HG02623 (cell line): ENCODE measurements at regions not wholly inside any gene's neighbourhood (a gene's known extent, or its start where the extent isn't known, plus 50 kb on each side); places are given as distances from the start of the nearest gene placed in this dataset.

ENCODE experiments used
- ATAC-seq: cut with Tn5 transposase; IDR thresholded peaks from one replicate; pipeline ENCODE4 v1.9.1; 2021; ENCODE audit warnings: moderate library complexity; ENCODE audit not compliant: unreplicated experiment

DNA sequence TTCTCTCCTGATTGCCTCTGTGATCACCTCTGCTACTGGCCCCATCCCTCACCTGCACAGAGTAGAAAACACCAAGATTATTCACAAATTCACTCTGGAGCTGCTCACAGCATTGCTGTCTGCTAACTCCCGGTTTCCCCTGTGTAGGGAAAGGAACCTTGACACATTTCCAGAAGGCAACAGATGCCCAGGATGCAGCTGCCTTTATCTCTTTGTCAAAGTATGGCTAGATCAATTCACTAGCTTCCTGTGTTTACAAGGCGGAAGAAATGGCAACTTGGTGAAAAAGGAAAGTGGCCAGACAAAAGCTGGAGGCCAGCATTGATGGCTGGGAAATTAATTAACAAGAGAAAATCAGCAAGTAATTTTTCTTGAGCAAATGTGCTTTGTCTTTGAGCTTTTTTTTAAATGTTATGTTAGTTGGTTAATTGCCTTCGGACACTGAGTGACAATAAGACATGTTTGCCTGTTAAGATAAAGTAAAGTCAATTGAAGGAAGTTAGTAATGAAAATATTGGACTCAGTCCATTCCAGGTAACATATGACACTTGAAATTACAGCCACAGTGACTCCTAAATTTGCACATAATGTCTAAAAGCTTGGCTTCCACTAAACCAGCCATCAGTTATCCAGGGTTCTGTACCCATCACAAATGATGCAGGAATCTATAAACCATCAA lies 394.6 kb upstream of the IL12A start:
- ATAC-seq: no peak

DNA sequence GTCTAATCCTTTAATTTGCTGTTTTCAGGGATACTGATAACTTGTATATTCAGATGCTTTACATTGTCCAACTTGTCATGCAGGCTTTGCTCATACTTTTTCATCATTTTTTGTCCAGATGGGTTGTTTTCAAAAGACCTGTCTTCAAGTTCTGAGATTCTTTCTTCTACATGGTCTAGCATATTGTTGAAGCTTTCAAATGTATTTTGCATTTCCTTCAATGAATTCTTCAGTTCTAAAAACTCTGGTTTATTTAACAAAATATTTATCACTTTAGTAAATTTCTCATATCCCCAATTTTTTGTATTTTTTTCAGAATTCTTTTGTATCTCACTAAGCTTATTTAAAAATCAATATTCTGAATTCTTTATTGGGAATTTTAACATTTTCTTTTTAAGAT lies 388.3 kb upstream of the IL12A start:
- ATAC-seq: no peak

DNA sequence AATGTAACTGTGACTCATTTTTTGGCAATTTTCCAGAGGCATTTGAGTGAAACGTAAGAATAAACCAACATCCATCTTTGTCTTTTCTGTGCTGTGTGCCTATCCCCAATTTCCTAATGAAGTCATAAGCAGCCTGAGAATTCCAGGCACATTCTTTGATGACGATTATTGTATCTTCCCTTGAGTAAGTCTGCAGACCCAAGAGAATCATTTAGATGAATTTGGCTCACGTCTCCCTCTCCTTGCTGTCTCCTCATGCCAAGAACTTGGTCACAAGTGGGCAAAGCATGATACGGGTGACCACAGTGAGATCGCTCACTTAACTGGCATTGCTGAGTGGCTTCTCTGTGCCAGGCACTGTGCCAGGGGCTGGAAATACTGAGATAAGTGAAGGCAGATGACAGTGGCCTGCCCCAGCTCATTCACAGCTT lies 384.5 kb upstream of the IL12A start:
- ATAC-seq: no peak

- ATAC-seq: no peak
These were observed 383.5 kb upstream of the IL12A start for GRCh38 chr3:159605101-159605500.

GRCh38 chr3:159605776-159606175 lies 382.9 kb upstream of the IL12A start:
- ATAC-seq: no peak

GRCh38 chr3:159607856-159608255 lies 380.8 kb upstream of the IL12A start:
- no peak for ATAC-seq

- ATAC-seq: no peak
These were observed 380.3 kb upstream of the IL12A start for GRCh38 chr3:159608311-159608710.

DNA sequence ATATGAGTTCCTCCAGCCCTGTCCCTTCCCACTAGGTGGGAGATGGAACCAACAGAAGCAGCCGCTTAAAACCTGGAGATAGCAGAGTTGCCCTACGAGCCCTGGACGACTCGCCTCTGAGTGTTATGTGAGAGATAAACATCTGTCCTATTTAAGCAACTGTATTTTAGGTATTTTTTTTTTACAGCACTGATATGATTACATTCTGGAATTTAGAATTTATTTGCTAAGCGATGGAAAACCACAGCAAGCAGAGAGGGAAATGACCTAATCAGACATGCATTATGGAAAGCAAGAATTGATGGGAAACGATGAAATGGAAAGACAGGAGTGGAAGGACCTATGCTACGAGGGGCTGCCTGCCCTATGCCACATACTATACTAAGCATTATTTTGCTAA lies 379.0 kb upstream of the IL12A start:
- ATAC-seq: no peak

DNA sequence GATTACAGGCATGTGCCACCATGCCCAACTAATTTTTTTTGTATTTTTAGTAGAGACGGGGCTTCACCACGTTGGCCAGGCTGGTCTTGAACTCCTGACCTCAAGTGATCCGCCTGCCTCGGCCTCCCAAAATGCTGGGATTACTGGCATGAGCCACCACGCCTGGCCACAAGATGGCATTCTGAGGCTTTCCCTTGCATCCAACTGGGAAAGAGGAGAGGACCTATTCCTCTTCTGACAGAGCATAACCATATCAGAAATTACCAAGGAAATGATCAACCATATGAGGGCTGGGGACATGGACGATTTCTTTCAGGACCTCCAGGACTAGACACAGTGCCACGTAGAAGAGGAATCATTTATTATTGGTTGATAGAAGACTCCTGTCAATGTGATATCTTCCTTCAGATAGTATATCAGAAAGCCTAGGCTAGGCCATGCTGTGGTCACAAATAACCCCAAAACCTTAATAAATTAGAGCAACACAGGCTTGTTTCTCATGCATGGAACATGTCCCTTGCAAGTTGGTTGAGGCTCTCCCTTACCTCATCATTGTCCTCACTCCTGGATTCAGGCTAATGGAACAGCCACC lies 372.3 kb upstream of the IL12A start:
- no peak for ATAC-seq

DNA sequence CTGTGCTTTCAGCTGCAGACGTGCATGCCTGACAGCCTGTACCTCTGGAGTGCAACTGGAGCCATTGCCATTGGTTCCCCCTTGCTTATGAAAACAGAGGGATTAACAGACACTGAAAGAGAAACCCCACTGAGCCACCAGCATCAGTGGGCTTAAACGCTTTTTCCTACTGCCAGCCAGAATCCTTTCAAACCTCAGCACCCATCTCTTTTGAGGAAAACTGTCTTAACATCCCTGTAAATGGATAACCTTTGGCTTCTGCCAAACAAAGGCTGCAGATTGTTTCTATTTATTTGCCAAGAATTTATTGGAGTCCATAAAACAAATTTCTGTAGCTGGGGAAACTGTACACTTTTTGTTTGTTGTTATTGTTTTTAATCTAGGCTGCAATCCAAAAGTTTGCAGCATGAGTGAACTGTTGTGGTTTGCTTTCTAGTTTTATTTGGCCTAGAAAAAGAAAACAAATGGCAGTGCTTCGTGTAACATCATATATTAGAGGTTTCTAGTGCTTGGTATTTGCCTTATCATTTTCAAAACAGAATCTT lies 369.2 kb upstream of the IL12A start:
- ATAC-seq: no peak

DNA sequence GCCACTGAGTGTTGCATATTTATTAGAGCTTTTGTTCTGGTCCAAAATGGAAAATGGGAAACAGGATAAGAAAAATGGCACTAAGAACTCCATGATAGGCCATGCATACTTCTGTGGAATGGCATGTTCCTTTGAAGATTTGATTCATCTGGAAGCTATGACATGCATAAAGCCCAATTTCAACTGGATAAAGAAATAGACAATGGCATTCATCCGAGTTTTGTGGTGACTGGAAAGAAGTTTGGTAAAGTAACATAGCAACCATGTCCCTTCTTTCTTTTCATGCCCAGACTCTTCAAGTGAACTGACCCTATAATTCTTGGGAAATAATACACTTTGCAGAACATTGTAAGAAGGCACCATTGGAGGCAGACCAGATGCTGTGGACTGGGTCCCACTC lies 368.4 kb upstream of the IL12A start:
- no peak for ATAC-seq

GRCh38 chr3:159620873-159621272 lies 367.8 kb upstream of the IL12A start:
- no peak for ATAC-seq

- no peak for ATAC-seq
These were observed 364.0 kb upstream of the IL12A start for GRCh38 chr3:159624616-159625015.

GRCh38 chr3:159625594-159625993 lies 363.0 kb upstream of the IL12A start:
- ATAC-seq: no peak

DNA sequence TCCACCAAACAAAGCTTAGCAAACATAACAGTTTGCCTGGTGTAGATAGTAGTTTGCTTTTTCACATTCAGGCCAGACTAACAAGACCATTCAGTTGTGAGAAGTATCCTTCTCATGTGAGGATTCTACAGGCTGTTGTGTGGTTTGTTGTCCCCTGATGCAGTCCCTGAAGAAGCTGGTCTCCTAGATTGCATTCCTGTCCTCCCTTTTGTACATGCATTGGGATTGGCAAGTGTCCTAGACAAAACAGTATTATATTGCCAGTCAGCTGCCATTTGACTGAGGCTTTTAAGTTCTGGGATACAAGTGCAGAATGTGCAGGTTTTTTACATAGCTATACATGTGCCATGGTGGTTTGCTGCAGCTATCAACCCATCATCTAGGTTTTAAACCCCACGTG lies 362.0 kb upstream of the IL12A start:
- no peak for ATAC-seq

GRCh38 chr3:159627229-159627628 lies 361.4 kb upstream of the IL12A start:
- ATAC-seq: no peak

GRCh38 chr3:159627634-159628033 lies 361.0 kb upstream of the IL12A start:
- no peak for ATAC-seq

- ATAC-seq: no peak
These were observed 359.1 kb upstream of the IL12A start for GRCh38 chr3:159629329-159630084.

DNA sequence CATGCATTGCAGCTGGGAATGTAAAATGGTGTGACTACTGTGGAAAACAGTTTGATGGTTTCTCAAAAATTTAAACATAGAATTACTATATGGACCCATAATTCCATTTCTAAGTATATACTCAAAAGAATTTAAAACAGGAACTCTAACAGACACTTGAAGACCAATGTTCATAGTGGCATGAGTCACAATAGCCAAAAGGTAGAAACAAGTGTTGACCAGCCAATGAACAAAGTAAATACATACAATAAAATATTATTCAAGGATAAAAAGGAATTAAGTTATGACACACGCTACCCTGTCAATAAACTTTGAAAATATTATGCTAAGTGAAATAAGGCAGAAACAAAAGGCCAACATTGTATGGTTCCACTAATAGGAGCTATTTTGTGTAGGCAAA lies 357.4 kb upstream of the IL12A start:
- ATAC-seq: no peak

DNA sequence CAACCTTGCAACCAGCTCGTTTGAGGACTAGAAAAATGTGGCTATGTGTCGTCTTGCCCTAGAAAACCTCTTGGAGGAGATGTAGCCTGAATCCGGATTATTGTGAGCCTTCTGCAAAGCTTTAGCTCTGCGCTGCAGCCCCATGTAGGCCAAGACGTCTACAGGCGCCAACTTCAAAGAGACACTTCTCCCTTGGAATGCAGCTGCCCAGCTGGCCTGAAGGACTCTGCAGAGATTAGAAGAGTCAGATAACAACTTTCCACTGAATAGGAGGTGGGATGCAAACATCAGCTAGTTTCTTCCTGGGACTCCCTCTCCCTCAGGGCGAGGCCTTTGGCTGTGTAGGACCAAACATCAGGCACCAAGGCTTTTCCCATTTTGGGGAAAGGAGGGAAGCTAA lies 356.5 kb upstream of the IL12A start:
- ATAC-seq: no peak

GRCh38 chr3:159632851-159633250 lies 355.8 kb upstream of the IL12A start:
- no peak for ATAC-seq

GRCh38 chr3:159634483-159634882 lies 354.2 kb upstream of the IL12A start:
- ATAC-seq: no peak
